Adrenal gland (tissue), 5 donors: ENCODE measurements at regions not wholly inside any gene's neighbourhood (a gene's known extent, or its start where the extent isn't known, plus 50 kb on each side); places are given as distances from the start of the nearest gene placed in this dataset.

Experiments used
- POLR2A ChIP-seq, 2 donors: fragments of 450-650 bp; IDR thresholded peaks; one replicate each; pipeline ENCODE4 v1.6.1; 2017; ENCODE audit warnings: antibody characterized with exemption in 2 of 2, mild to moderate bottlenecking in 2 of 2, moderate library complexity in 1 of 2
- TF ChIP-seq, protein P1 (sequence below), 6 experiments: fragments of 450-650 bp in 4 of 6; fragments of 200-600 bp in 2 of 6; sonication (generic) in 1 of 6; IDR thresholded peaks; 1 replicate in 5 of 6; 2 replicates in 1 of 6; pipeline versions ENCODE4 v1.5.1 to v1.8.0; 2016 to 2021; ENCODE audit warnings: antibody characterized with exemption in 6 of 6, mild to moderate bottlenecking in 2 of 6, moderate library complexity in 1 of 6
- donor health status: DM: no; HTN: no; CAD: no.

DNA sequence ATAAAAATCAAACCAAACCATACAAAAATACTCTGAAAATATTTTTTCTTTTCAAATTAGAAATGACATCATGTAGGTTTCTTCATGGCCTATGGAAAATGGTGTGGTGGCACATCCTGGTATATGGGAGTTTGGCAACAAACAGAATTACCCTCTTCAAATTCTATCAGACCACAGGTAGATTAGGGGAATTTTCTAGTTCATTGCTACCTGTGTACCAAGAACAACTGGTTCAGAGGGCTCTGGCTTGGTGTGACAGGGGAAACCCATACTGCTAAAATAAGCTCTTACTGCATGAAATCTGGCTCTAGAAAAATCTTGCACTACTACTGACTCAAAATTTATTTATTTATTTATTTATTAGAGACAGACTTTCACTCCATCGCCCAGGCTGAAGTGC lies 63.4 kb upstream of the PELI1 start:
- TF ChIP-seq, protein P1, sequence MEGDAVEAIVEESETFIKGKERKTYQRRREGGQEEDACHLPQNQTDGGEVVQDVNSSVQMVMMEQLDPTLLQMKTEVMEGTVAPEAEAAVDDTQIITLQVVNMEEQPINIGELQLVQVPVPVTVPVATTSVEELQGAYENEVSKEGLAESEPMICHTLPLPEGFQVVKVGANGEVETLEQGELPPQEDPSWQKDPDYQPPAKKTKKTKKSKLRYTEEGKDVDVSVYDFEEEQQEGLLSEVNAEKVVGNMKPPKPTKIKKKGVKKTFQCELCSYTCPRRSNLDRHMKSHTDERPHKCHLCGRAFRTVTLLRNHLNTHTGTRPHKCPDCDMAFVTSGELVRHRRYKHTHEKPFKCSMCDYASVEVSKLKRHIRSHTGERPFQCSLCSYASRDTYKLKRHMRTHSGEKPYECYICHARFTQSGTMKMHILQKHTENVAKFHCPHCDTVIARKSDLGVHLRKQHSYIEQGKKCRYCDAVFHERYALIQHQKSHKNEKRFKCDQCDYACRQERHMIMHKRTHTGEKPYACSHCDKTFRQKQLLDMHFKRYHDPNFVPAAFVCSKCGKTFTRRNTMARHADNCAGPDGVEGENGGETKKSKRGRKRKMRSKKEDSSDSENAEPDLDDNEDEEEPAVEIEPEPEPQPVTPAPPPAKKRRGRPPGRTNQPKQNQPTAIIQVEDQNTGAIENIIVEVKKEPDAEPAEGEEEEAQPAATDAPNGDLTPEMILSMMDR (IDR thresholded peaks at IDR 0.05), result no peak
- TF ChIP-seq POLR2A (IDR thresholded peaks at IDR 0.05), result no peak
